ENCODE measurements at regions not wholly inside any gene's neighbourhood (a gene's known extent, or its start where the extent isn't known, plus 50 kb on each side); places are given as distances from the start of the nearest gene placed in this dataset.

- WGBS, 5 donors, result 87 to 100% (median 94%) methylated on average over 1 of the region's 1 CpG
- Histone ChIP-seq H3K36me3 (no peaks in the 10 kb centered on the region), H3K4me3 (no peak overlapping the region), H3K9me3 (no peaks in the 10 kb centered on the region), H3K27me3 (no peaks in the 10 kb centered on the region), H3K4me1 (peaks cover 0 to 13% (median 4%) of the 10 kb centered on the region in 4 donors), H3K27ac (no peak overlapping the region)
- TF ChIP-seq EP300 (IDR thresholded peaks at IDR 0.05) (no peak), POLR2AphosphoS5 (IDR thresholded peaks at IDR 0.05) (no peak)
- no peak for DNase-seq
- intact Hi-C loops (cut with DNase I; ENCODE audit: low total_unique reads), result no loop called here
Observed at GRCh38 chr10:33798754-33799153, 464.3 kb upstream of the NRP1 start.

GRCh38 chr10:33796680-33797079 is 462.2 kb upstream of the NRP1 start:
- WGBS, 5 donors, result 89 to 100% (median 94%) methylated on average over 2 of the region's 2 CpGs
- intact Hi-C loops (cut with DNase I; ENCODE audit: low total_unique reads), result no loop called here
- Histone ChIP-seq H3K27me3 (no peaks in the 10 kb centered on the region), H3K36me3 (no peaks in the 10 kb centered on the region), H3K4me1 (peaks cover 0 to 13% (median 4%) of the 10 kb centered on the region in 4 donors), H3K9me3 (no peaks in the 10 kb centered on the region), H3K4me3 (no peak overlapping the region), H3K27ac (no peak overlapping the region)
- TF ChIP-seq POLR2A (IDR thresholded peaks at IDR 0.05) (no peak), POLR2AphosphoS5 (IDR thresholded peaks at IDR 0.05) (no peak), CTCF (IDR thresholded peaks at IDR 0.05) (no peak), EP300 (IDR thresholded peaks at IDR 0.05) (no peak)
- DNase-seq, result no peak

- Histone ChIP-seq H3K27ac (no peak overlapping the region), H3K36me3 (no peaks in the 10 kb centered on the region), H3K4me3 (no peak overlapping the region), H3K9me3 (no peaks in the 10 kb centered on the region), H3K27me3 (no peaks in the 10 kb centered on the region), H3K4me1 (peaks cover 0 to 13% (median 4%) of the 10 kb centered on the region in 4 donors)
- no peak for DNase-seq
- intact Hi-C loops (cut with DNase I; ENCODE audit: low total_unique reads), result no loop called here
- no peak for TF ChIP-seq POLR2A (IDR thresholded peaks at IDR 0.05)
- TF ChIP-seq POLR2AphosphoS5 (IDR thresholded peaks at IDR 0.05), result no peak
- no peak for TF ChIP-seq EP300 (IDR thresholded peaks at IDR 0.05)
- TF ChIP-seq CTCF (IDR thresholded peaks at IDR 0.05), result no peak
Observed at GRCh38 chr10:33795529-33795928, 461.1 kb upstream of the NRP1 start.

GRCh38 chr10:33794460-33794859 is 460.0 kb upstream of the NRP1 start:
- Histone ChIP-seq H3K27ac (no peak overlapping the region), H3K4me1 (peaks cover 0 to 6% (median 2%) of the 10 kb centered on the region in 4 donors), H3K4me3 (no peak overlapping the region), H3K9me3 (no peaks in the 10 kb centered on the region), H3K27me3 (no peaks in the 10 kb centered on the region), H3K36me3 (no peaks in the 10 kb centered on the region)
- TF ChIP-seq EP300 (IDR thresholded peaks at IDR 0.05) (no peak), POLR2A (IDR thresholded peaks at IDR 0.05) (no peak), CTCF (IDR thresholded peaks at IDR 0.05) (no peak), POLR2AphosphoS5 (IDR thresholded peaks at IDR 0.05) (no peak)
- intact Hi-C loops (cut with DNase I; ENCODE audit: low total_unique reads), result no loop called here
- WGBS, 5 donors, result 56 to 77% (median 65%) methylated on average over 3 of the region's 3 CpGs
- no peak for DNase-seq

- no peak for DNase-seq
- 81 to 91% (median 90%) methylated on average over 2 of the region's 2 CpGs for WGBS, 5 donors
- Histone ChIP-seq H3K4me3 (no peak overlapping the region), H3K27me3 (no peaks in the 10 kb centered on the region), H3K9me3 (no peaks in the 10 kb centered on the region), H3K36me3 (no peaks in the 10 kb centered on the region), H3K27ac (no peak overlapping the region), H3K4me1 (no peaks in the 10 kb centered on the region)
- intact Hi-C loops (cut with DNase I; ENCODE audit: low total_unique reads), result no loop called here
- no peak for TF ChIP-seq CTCF (IDR thresholded peaks at IDR 0.05)
- TF ChIP-seq POLR2A (IDR thresholded peaks at IDR 0.05), result no peak
- no peak for TF ChIP-seq POLR2AphosphoS5 (IDR thresholded peaks at IDR 0.05)
- TF ChIP-seq EP300 (IDR thresholded peaks at IDR 0.05), result no peak
Observed at GRCh38 chr10:33793793-33794192, 459.3 kb upstream of the NRP1 start.

Measured in stomach (tissue), 8 donors.